Occipital lobe (tissue), 1 donor: ENCODE measurements at regions not wholly inside any gene's neighbourhood (a gene's known extent, or its start where the extent isn't known, plus 50 kb on each side); places are given as distances from the start of the nearest gene placed in this dataset.
"Not testable (repeated sequence)": the region's sequence is repeated elsewhere in the genome, so short reads cannot be mapped to it uniquely, and the experiment has no call there.

Experiments used
- DNase-seq: peaks from one replicate; lab custom pipeline; 2025; lab: John Stamatoyannopoulos, UW

DNA sequence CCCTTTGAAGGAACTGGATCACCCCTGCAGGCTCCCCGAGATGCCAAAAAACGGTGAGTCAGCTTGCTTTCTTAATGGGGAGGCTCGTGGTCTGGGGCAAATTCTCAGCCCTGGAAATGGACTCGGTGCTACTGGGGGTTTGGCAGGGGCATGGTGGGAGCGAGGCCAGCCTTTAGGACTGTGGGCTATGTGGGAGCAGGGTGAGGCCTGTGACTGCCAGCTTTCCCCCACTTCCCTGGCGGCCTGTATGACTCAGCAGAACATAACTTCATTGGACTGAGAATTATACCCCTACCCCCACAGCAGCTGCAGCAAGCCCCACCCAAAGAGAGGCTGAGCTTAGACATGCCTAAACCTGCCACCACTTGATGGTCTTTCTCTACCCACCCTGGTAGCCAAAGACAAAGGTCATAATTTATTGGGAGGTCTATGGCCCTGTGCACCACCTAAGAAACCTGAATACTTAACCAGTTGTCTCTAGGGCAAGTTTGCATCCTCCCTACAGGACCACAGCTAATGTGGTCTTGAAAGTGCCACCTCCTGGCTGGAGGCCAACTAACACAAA, 325.3 kb downstream of the TLE1 start:
- no peak for DNase-seq

DNA sequence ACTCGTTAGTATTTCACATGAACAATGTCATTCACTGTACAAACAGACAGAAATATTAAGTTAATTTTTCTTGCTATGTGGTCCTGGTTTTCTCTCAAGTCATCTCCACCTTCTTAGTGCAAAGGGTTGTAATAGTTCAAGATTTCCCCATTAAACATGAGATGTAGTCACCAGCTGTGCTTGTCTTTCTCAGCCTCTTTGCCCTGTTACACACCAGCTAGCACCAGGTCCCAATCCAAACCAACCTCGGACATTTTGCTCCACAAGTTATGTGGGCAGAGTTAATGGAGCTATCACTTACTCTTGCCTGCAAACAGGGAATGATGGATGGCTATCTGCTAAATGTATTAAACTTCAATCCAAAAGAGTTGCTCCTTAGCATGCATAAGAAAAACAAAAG, 328.1 kb downstream of the TLE1 start:
- no peak for DNase-seq

DNA sequence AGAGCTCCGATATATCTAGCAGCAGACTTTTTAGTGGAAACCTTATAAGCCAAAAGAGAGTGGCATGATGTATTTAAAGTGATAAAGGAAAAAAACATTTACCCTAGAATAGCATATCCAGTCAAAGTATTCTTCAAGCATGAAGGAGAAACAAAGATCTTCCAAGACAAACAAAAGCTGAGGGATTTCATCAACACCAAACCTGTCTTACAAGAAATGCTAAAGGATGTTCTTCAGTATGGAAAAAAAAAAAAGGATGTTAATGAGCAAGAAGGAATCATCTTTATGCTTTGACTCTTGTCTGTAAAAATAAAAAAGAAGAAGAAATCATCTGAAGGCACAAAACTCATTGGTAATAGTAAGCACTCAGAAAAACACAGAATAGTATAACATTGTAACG, 338.2 kb downstream of the TLE1 start:
- no peak for DNase-seq

DNA sequence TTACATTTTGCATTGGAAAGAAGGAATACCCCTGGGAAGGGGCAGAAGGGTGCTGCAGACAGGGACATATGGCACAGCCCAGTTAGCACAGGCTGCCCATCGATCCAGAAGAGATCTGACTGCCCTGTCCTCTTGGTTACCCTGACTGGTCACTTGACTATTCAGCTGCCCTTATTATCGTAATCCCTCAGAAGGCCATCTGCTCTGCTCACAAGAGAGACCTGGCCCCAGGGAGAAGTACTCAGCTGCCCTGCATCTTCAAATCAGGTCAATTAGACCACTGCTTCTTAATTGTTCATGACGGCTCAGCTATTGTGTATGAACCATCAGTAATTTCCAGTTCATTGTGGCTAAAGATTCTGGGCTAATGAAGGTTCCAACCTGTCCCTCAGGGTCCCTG, 345.0 kb downstream of the TLE1 start:
- no peak for DNase-seq

DNA sequence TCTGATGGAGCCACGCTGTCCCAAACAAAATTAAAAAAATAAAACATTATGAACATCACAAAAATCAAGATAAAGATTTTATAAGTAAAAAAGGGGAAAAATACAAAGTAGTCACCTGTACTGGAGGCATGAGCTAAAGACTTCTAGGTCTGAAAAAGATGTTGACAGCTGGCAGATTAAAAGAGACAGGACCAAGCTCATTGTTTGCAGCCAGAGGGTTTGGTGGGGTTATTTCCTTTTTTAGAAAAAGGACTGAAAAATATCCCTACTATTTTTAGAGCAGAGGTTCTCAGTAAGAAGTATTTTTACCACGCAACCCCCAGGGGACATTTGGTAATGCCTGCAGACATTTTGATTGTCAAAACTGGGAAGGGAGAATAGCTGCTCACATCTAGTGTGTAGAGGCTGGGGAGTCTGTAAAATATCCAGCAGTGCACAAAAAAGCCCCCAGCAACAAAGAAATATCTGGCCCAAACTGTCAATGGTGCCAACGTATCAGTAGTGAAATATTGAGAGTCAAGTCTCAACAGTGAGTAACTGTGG, 353.4 kb downstream of the TLE1 start:
- DNase-seq: no peak

DNA sequence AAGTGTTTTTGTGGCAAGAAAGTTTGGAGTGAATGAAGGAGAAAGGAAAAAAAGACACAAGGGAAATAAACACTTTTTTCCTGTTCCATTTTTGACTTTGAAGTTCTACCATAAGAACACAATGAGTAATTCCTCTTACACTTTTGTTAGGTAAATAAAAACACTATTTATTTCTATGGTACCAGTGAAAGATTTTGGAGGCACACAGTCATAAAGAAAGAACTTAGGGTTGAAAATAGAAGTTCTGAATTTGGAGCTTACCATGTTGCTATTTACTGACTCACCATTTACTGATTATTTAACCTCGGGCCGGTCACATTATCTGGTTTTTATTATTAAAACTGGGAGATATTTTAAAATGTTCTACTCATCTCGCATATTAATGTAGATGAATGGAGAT, 367.8 kb downstream of the TLE1 start:
- no peak for DNase-seq

DNA sequence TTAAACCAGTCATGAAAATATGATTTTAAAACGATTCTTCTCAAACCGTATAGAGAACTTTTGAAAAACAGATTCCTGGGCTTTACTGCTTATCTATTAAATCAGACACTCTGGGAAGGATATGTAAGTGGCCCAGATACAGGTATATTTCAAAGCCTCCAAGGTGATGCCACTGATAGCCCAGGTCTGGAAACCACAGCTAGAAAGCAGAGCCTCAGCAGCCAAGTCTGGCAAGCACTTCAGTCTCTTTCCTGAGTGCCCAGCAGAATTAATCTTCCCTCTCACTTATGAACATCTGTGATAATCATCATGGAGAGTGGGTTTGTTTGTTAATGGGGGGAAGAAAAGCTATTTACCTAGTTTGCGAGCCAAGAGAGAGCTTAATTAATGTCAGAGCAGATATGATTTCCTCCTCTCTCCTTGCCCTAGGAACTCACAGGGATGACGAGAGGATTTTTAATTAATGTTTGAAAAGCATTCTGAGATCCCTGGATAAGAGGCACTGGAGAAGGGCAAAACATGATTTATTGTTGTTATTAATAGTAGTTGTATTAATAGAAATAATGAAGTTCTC, 368.4 kb downstream of the TLE1 start:
- DNase-seq: no peak

DNA sequence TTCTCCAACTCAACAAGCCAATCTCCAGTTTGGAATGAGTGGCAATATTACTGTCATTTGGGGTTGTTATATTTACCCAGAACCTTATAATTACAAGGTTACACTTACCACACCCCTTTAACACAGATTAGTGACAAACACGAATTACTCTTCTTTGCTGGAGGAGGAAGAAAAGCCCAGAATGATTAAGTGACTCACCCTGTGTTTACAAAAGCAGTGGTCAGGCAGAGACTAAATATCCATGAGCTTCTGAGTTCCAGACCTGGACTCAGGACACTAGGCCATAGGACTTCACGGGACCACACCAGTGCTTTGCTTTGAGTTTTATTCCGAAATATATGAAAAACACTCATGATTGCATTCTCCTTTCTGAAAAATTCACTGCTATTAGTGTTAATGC, 370.8 kb downstream of the TLE1 start:
- no peak for DNase-seq

DNA sequence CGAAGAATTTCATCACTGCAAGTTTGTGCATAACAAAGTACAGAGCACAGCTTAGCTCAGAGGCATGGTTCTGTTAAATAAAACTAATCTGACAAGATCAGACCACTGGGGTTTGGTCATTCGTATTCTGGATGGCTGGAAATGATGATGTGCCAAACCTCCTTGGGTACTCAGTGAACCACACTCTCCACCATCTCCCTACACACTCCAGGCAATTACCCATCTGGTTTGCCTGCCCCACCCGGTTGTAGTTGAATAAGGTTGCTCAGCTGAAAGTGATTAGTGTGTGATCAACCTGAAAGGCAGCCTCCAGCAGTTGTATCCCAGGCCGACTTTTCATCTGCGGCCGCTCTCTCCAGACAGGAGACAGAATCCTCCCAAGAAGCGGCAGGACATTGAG, 371.4 kb downstream of the TLE1 start:
- no peak for DNase-seq

DNA sequence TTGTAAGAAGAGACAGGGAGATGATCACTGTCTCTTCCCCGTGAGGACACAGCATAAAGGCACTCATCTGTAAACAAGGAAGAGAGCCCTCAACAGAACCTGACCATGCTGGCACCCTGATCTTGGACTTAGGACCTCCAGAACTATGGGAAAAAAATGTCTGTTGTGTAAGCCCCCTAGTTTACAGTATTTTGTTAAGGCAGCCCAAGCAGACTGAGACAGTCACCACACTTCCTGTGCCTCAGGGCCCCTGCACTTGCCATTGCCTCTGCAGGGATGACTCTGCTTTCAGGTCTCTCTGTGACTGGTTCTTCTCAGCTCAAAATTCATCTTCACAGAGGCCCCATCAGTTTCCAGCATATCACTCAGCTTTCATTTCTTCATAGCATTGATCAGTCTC, 372.1 kb downstream of the TLE1 start:
- DNase-seq: no peak

DNA sequence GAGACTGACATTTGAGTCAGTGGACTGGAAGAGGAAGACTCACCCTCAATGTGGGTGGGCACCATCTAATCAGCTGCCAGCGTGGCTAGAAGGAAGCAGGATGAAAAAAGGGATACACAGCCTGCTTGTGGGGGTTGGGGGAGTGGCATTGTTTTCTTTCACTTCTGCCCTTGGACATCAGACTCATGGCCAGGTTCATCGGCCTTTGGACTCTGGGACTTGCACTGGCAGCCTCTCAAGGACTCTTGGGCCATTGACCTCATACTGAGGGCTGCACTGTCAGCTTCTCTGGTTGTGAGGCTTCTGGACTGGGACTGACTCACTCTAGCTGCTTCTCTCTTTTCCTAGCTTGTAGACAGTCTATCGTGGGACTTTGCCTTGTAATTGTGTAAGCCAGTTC, 374.9 kb downstream of the TLE1 start:
- no peak for DNase-seq

DNA sequence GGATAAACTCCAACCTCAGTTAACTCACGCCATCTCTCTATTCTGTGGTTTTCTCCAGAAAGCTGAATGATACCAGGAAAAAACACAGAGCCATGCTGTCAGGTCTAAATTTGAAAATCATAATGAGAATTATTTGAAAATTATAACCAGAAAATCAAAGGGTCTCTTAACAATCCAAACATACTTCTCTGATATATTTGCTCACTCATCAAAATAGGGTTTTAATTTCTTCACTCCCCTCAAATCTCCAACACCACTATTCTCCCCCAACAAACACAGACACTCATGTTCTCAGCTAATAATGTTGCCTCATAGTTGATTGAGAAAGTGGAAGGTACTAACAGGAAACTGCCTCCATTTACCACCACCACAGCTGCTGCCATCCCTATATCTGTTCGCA, 375.5 kb downstream of the TLE1 start:
- no peak for DNase-seq

DNA sequence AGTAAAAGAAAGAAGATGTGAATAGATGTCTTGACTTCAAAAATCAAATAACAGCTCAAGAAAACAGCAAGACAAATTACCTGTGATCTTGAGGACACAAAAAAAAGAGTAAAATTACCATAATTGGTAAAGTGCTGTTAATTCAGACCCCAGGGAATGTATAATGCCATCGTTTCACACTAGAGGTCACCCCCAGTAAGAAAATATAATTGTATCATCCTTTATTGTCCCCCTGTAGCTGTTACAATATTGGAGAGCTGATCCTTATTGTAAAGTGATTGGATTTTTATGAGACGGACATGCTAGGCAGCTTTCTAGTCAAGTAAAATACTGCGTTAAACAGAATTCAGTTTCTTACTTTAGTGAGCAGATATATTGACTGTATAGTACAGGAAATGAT, 377.0 kb downstream of the TLE1 start:
- DNase-seq: no peak

DNA sequence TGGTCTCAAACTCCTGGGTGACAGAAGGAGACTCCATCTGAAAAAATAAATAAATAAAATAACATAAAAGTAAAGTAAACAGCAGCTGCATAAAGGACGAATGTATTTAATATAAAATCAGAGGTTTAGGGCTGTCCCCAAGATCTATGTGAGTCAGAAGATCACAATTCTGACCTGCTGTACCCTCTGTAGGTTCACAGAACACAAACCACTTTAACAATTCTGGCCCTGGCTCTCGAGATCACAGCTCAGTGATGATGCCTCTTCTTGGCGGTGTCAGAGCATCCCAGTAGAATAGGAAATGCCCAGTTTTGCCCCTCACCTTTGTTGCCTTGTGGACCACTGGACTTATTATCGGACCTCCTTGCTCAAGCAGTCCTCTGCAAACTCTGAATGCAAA, 380.9 kb downstream of the TLE1 start:
- DNase-seq: no peak

DNA sequence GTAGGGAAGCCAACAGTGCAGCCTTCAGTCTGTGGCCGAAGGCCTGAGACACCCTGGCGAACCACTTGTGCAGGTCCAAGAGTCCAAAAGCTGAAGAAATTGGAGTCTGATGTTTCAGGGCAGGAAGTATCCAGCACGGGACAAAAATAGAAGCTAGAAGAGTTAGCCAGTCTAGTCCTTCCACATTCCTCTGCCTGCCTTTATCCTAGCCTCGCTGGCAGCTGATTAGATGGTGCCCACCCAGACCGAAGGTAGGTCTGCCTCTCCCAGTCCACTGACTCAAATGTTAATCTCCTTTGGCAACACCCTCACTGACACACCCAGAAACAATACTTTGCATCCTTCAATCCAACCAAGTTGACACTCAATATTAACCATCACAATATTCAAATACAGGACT, 381.6 kb downstream of the TLE1 start:
- not testable (repeated sequence) for DNase-seq

DNA sequence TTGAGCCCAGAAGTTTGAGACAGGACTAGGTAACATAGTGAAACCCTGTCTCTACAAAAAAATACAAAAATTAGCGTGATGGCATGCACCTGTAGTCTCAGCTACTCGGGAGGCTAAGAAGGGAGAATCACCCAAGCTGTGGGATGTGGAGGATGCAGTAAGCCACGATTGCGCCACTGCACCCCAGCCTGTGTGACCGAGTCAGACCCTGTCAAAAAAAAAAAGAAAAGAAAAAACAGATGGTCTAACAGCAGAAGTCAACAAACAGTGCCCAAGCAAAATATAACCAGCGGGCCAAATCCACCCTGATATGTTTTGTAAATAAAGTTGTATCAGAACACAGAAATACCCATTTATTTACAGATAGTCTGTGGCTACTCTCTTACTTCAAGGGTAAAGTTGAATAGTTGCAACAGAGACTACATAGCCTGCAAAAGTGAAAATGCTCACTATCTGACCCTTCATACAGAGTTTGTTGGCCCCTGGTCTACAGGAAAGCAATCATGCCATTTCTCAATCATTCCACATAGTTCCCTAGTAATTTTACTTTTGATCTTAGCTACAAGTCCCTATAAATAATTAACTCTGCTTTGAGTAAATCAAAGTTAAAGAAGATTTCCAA, 383.7 kb downstream of the TLE1 start:
- no peak for DNase-seq

DNA sequence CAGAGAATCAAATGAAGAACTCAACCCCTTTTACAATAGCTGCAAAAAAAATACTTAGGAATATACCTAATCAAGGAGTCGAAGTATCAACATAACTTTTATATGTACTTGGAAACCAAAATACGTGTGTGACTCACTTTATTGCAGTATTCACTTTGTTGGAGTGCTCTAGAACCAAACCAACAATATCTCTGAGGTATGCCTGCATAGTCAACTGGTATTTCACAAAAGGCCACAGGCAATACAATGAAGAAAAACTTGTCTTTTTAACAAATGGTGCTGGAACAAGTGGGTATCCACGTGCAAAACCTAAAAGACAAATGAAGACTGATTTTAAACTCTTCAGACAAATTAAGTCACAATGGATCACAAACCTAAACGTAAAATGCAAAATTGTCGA, 385.7 kb downstream of the TLE1 start:
- DNase-seq: no peak

DNA sequence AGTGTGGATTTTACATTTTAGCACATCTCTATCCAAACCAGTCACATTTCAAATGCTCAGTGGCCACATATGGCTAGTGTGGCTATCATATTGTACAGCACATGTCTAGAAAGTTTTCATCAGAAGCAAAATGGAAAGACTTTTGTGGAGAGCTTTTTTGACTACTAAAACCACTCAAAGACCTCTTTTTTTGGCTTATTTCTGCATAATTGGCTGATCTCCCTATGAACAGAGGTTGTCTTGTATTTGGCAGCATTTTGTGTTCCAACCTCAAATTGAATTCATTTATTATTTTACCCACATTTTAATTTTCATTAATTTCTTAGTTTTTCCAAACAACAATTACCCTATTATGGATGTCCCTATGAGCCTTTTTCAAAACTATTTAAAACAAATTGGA, 395.7 kb downstream of the TLE1 start:
- no peak for DNase-seq

DNA sequence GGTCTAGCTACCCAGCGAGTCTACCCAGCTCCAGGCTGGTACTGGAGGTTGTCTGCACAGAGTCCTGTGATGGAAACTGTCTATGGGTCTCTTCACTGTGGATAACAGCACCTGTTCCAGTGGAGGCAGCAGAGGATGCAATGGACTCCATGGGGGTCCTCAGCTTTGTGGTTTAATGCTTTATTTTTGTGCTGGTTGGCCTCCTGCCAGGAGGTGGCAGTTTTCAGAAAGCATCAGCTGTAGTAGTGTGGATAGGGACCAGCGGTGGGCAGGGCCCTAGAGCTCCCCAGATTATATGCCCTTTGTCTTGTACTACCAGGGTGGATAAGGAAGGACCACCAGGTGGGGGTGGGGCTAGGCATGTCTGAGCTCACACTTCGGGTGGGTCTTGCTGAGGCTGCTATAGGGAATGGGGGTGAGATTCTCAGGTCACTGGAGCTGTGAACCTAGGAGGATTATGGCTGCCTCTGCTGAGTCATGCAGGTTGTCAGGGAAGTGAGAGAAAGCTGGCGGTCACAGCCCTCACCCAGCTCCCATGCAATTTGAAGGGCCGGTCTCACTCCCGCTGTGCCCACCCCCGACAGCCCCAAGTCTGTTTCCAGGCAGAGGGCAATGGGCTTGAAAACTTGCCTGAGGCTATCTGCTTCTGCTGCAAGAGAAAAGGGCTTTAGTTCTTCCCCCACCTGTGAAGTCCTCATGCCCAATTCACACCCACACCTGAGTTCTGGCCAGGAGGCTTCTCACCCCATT, 397.1 kb downstream of the TLE1 start:
- DNase-seq: no peak

DNA sequence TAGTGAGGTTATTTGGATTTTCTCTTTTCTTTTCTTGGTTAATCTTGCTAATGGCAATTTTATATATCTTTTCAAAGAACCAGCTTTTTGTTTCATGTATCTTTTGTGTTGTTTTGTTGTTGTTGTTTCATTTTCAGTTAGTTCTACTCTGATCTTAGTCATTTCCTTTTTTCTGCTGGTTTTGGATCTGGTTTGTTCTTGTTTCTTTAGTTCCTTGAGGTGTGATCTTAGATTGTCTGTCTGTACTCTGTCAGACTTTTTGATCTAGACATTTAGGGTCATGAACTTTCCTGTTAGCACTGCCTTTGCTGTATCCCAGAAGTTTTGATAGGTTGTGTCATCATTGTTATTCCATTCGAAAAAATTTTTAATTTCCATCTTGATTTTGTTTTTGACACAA, 399.7 kb downstream of the TLE1 start:
- no peak for DNase-seq

DNA sequence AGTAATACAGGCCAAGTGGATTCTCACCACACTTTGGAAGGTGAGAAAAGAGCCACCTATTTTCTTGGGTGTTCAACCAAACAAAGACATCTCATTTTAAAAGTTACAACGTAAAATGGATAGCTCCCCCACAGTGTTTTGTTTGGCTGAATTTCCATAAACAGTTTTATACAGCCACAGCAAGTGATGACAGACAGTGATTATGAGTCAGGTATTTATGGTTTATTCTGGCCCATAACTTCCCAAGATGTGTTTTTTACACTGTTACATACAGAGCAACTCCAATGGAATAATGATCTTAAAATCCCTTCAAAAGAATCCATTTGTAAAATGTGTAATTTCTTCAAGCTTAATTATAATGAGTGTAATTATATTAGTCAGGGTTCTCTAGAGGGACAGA, 421.3 kb downstream of the TLE1 start:
- DNase-seq: no peak

DNA sequence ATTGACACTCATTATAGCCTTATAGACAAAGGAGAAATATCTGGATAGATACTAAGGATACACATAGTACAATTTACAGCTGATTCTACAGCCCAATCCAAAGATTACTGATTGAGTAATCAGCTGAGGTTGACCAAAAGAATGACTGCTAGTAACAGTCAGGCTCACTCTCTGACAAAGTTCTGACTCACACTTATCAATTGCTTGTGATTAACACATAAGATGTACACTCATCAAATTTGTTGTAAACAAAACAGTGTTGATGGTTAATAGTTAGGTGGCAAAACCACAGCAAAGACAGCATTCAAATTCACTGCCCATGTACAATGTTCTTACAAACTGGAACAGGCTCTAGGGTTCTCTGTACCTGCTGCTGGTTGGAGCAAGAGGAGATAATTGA, 422.7 kb downstream of the TLE1 start:
- no peak for DNase-seq

DNA sequence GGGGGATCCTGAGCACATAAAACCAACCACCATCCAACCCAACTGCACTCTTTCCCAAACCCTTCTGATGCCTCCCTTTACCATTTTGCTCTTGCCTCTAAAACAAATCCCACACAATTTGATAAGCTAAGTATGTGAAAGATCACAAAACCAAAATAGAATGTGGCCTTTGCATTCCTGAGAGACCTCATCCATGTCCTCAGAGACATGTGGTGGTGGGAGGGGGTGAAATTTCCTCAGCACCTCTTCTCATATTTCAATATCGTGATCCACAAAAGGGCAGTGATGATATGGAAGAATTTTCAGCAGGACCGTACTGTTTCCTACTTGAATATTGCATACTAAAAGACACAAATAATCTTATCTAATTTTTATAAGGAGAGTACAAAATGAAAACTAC, 423.3 kb downstream of the TLE1 start:
- DNase-seq: no peak
